ENCODE measurements at regions not wholly inside any gene's neighbourhood (a gene's known extent, or its start where the extent isn't known, plus 50 kb on each side); places are given as distances from the start of the nearest gene placed in this dataset.

DNA sequence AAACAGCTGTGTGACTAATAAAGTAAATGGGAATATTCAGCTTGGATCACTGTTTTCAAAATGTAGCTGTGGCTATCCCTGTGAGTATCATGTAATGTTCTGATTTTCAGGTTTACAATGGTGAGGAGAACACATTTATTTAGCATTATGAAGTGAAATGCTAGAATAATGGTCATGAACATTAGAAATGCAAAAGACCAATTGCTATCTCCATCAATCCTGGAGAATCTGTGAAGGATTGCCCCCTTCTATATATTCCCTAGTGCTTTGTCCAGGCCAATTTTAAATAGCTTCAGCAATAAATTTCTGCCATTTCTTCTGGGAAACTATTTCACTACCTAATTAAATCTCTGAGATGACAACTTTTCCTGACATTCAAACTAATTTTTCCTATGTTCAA, 1399.1 kb downstream of the PCDH19 start:
- TF ChIP-seq GATA1 (IDR thresholded peaks at IDR 0.05; ENCODE audit: low read depth, low read length) (no peak), POLR2A (IDR thresholded peaks at IDR 0.05; ENCODE audit: low read length) (no peak)
- no peak for DNase-seq

DNA sequence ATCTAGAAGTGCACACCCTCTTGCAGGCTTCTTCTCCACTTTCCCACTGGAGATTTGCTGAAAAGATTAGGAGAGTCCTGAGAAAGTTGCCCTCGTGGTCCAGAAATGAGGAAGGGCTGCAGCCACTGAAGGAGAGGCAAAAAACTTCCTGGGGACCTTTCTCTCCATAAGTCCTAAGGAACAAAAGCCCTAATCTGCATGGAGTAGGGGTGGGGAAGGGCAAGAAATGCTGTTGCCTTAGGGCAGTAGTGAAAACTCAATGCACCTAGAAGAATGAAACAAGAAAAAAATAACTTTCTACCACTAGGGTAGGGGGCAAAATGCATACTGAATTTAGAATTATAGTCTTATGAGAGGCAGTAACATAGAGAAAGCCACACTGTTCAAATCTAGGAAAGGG, 1408.8 kb downstream of the PCDH19 start:
- TF ChIP-seq GATA1 (IDR thresholded peaks at IDR 0.05; ENCODE audit: low read depth, low read length) (no peak), POLR2A (IDR thresholded peaks at IDR 0.05; ENCODE audit: low read length) (no peak)
- no peak for DNase-seq

DNA sequence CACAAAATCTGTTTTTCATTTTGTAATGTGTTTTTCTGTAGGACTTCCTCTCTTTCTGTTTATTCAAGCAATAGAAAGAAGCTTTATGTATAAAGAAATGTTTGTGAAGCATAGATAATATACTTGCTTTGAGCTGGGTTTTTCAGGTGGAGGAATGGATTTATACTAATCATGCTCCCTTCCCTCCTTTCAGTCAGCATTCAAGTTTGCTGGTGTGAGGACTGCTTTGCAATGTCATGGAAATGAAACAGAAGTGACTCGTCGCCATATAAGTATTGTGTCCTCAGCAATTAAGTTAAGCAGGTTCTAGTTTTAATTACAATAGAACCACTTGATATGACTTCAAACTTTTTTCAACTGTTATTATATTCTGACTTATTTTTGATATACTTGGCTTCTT, 1447.1 kb downstream of the PCDH19 start:
- no peak for DNase-seq
- no peak for TF ChIP-seq POLR2A (IDR thresholded peaks at IDR 0.05; ENCODE audit: low read length)
- TF ChIP-seq GATA1 (IDR thresholded peaks at IDR 0.05; ENCODE audit: low read depth, low read length) = no peak

DNA sequence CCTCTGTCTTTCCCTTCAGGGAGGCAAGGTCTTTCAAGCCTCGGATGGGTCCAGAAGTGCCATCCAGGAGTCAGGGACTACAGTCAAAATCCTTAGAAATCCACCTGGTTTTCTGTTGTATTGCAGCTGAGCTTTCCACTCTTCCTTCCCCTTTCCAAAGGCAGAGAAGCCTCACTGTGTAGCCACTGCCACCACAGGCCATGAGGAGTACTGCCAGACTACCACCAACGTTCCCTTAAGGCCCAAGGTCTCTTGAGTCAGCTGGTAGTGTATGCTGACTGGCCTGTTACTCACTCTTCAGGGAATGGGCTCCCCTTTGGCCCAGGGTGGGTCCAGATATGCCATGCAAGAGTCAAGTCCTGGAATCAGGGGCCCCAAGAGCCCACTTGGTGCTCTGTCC, 1454.1 kb downstream of the PCDH19 start:
- TF ChIP-seq GATA1 (IDR thresholded peaks at IDR 0.05; ENCODE audit: low read depth, low read length) = no peak
- TF ChIP-seq POLR2A (IDR thresholded peaks at IDR 0.05; ENCODE audit: low read length) = no peak
- no peak for DNase-seq

DNA sequence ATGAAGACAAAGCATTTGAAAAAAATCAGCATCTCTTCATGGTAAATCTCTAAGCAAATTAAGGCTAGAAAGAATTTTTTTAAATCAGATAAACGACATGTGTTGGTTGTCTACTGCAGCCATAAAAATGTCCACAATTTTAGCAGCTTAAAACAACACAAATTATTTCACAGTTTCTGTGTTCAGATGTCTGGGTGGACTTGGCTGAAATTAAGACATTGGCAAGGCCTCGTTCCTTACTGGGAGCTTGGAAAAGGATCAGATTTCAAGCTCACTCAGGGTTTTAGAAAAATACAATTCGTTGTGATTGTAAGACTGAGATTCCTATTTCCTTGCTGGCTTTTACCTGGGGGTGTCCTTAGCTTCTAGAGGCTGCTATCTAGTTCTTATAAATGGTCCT, 1470.6 kb downstream of the PCDH19 start:
- no peak for DNase-seq
- TF ChIP-seq POLR2A (IDR thresholded peaks at IDR 0.05; ENCODE audit: low read length) (no peak), GATA1 (IDR thresholded peaks at IDR 0.05; ENCODE audit: low read depth, low read length) (no peak)

DNA sequence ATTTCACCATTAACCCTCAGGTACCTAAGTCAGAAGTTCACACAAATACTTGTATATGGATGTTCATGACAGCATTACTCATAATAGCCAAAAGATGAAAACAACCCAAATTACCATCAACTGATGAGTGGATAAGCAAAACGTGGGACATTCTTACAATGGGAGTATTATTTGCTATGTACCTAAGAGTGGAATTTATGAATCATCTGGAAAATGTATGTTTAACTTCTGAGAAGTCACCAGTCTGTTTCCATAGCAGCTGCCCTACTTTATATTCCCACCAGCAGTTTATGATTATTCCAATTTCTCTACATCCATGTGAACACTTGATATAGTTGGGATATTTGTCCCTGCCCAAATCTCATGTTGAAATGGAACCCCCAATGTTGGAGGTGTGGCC, 1478.9 kb downstream of the PCDH19 start:
- TF ChIP-seq POLR2A (IDR thresholded peaks at IDR 0.05; ENCODE audit: low read length) (no peak), GATA1 (IDR thresholded peaks at IDR 0.05; ENCODE audit: low read depth, low read length) (no peak)
- no peak for DNase-seq

DNA sequence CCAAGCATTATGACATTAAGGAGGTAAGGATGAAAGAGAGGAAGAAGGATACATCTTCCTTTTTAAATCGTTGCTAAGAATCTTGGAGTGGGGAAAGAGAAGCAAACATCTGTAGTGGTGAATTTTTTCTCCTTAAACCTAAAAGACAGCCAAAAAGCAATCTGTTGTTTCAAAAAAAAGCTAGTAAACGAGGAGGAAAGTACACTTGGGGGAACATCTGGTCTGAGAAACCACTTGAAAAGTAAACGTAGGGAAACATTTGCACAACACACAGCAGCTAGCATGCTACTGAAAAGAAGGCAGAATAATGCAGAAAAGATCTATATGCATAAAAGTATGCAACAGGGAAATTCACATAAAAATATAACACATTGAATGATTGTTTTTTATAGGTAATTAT, 1485.6 kb downstream of the PCDH19 start:
- no peak for TF ChIP-seq POLR2A (IDR thresholded peaks at IDR 0.05; ENCODE audit: low read length)
- no peak for TF ChIP-seq GATA1 (IDR thresholded peaks at IDR 0.05; ENCODE audit: low read depth, low read length)
- DNase-seq = no peak

DNA sequence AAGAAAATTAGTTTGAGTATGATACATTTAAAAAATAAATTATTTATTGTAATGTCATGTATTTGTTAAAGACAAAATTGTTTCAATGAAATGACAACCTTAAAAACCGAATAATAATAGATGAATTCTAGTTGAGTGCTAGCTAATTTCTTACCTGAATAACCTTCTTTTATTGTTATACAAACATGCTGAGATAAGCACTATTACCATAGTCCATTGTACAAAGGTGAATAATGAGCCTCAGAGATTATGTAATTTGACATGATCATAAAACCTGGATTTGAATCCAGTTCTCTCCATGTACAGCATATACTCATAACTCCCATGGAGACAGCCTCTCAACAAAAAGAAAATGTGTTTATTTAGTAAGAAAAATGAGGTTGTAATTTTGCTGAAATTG, 1512.9 kb downstream of the PCDH19 start:
- no peak for TF ChIP-seq GATA1 (IDR thresholded peaks at IDR 0.05; ENCODE audit: low read depth, low read length)
- no peak for TF ChIP-seq POLR2A (IDR thresholded peaks at IDR 0.05; ENCODE audit: low read length)

DNA sequence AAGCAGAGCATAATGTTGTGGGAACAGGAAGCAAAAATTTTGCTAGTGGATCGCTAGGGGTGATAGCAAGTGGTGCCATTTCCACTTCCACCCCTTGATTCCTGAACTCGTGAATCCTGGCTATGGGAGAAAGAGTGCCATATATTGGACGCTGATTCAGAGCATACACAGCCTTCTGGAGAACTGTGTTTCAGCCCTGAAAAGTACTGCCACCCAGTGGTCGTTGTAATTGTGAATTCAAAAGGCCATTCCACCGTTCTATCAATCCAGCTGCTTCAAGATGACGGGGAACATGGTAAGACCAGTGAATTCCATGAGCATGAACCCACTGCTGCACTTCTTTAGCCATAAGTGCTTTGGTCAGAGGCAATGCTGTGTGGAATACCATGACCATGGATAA, 1559.4 kb downstream of the PCDH19 start:
- DNase-seq = peak in 1 of 2 experiments; percentile 0

More for the DNA sequence above, 1512.9 kb downstream of the PCDH19 start:
- no peak for DNase-seq

Data from erythroblast (primary cell).